ENCODE measurements at regions not wholly inside any gene's neighbourhood (a gene's known extent, or its start where the extent isn't known, plus 50 kb on each side); places are given as distances from the start of the nearest gene placed in this dataset.
"Not testable (repeated sequence)": the region's sequence is repeated elsewhere in the genome, so short reads cannot be mapped to it uniquely, and the experiment has no call there.

GRCh38 chr2:52289741-52290140, 1257.8 kb upstream of the NRXN1 start:
- no peak for DNase-seq (ENCODE audit: low spot score)

GRCh38 chr2:52288596-52288995, 1256.7 kb upstream of the NRXN1 start:
- no peak for DNase-seq (ENCODE audit: low spot score)

GRCh38 chr2:52269696-52270485, 1238.0 kb upstream of the NRXN1 start:
- DNase-seq (ENCODE audit: low spot score) = no peak

- DNase-seq (ENCODE audit: low spot score) = no peak
These were observed 1233.0 kb upstream of the NRXN1 start for GRCh38 chr2:52264911-52265310.

GRCh38 chr2:52264488-52264887, 1232.6 kb upstream of the NRXN1 start:
- DNase-seq (ENCODE audit: low spot score) = no peak

GRCh38 chr2:52260904-52261303, 1229.0 kb upstream of the NRXN1 start:
- no peak for DNase-seq (ENCODE audit: low spot score)

- DNase-seq (ENCODE audit: low spot score) = not testable (repeated sequence)
These were observed 1227.0 kb upstream of the NRXN1 start for GRCh38 chr2:52258967-52259366.

GRCh38 chr2:52258038-52258437, 1226.1 kb upstream of the NRXN1 start:
- DNase-seq (ENCODE audit: low spot score) = no peak

- no peak for DNase-seq (ENCODE audit: low spot score)
These were observed 1221.6 kb upstream of the NRXN1 start for GRCh38 chr2:52253416-52253980.

- DNase-seq (ENCODE audit: low spot score) = no peak
These were observed 1206.8 kb upstream of the NRXN1 start for GRCh38 chr2:52238782-52239181.

GRCh38 chr2:52222128-52222527, 1190.2 kb upstream of the NRXN1 start:
- no peak for DNase-seq (ENCODE audit: low spot score)

GRCh38 chr2:52220393-52220792, 1188.5 kb upstream of the NRXN1 start:
- DNase-seq (ENCODE audit: low spot score) = peak; percentile 5

GRCh38 chr2:52210611-52211010, 1178.7 kb upstream of the NRXN1 start:
- DNase-seq (ENCODE audit: low spot score) = no peak

- no peak for DNase-seq (ENCODE audit: low spot score)
These were observed 1178.2 kb upstream of the NRXN1 start for GRCh38 chr2:52210161-52210560.

- DNase-seq (ENCODE audit: low spot score) = no peak
These were observed 1162.4 kb upstream of the NRXN1 start for GRCh38 chr2:52194342-52194741.

- no peak for DNase-seq (ENCODE audit: low spot score)
These were observed 1161.9 kb upstream of the NRXN1 start for GRCh38 chr2:52193804-52194203.

- DNase-seq (ENCODE audit: low spot score) = no peak
These were observed 1160.7 kb upstream of the NRXN1 start for GRCh38 chr2:52192656-52193055.

GRCh38 chr2:52181080-52181479, 1149.1 kb upstream of the NRXN1 start:
- no peak for DNase-seq (ENCODE audit: low spot score)

- DNase-seq (ENCODE audit: low spot score) = no peak
These were observed 1146.9 kb upstream of the NRXN1 start for GRCh38 chr2:52178845-52179244.

- no peak for DNase-seq (ENCODE audit: low spot score)
These were observed 1113.1 kb upstream of the NRXN1 start for GRCh38 chr2:52145005-52145404.

GRCh38 chr2:52144590-52144989, 1112.7 kb upstream of the NRXN1 start:
- no peak for DNase-seq (ENCODE audit: low spot score)

GRCh38 chr2:52141076-52141475, 1109.1 kb upstream of the NRXN1 start:
- DNase-seq (ENCODE audit: low spot score) = no peak

GRCh38 chr2:52139241-52139640, 1107.3 kb upstream of the NRXN1 start:
- no peak for DNase-seq (ENCODE audit: low spot score)

GRCh38 chr2:52135235-52135634, 1103.3 kb upstream of the NRXN1 start:
- DNase-seq (ENCODE audit: low spot score) = no peak
